Spleen (tissue), 11 donors: ENCODE measurements at regions not wholly inside any gene's neighbourhood (a gene's known extent, or its start where the extent isn't known, plus 50 kb on each side); places are given as distances from the start of the nearest gene placed in this dataset.

ENCODE experiments used
- DNase-seq: peaks from one replicate; pipeline ENCODE4 v3.0.0-alpha.2; 2020
- H3K27ac ChIP-seq, 8 donors: fragments of 200-600 bp; sonication (generic) in 7 of 8; 1 replicate in 4 of 8; 2 replicates in 4 of 8; pipeline versions ENCODE4 v1.5.0 to v1.8.0; 2016 to 2021; ENCODE audit warnings: inconsistent platforms in 4 of 8, mild to moderate bottlenecking in 4 of 8, moderate library complexity in 1 of 8
- H3K27me3 ChIP-seq, 7 donors: fragments of 200-600 bp; sonication (generic) in 6 of 7; replicated peaks in 1 of 7; 1 replicate in 4 of 7; 2 replicates in 3 of 7; pipeline versions ENCODE4 v1.5.0 to v1.8.0; 2016 to 2021; ENCODE audit warnings: inconsistent platforms in 3 of 7, mild to moderate bottlenecking in 1 of 7
- H3K36me3 ChIP-seq, 6 donors: fragments of 200-600 bp; sonication (generic) in 5 of 6; 1 replicate in 4 of 6; 2 replicates in 2 of 6; pipeline versions ENCODE4 v1.5.0 to v1.8.0; 2016 to 2021; ENCODE audit warnings: inconsistent platforms in 2 of 6
- H3K4me1 ChIP-seq, 6 donors: fragments of 200-600 bp; sonication (generic) in 5 of 6; 1 replicate in 3 of 6; 2 replicates in 3 of 6; pipeline versions ENCODE4 v1.5.0 to v1.8.0; 2016 to 2021; ENCODE audit warnings: inconsistent platforms in 3 of 6
- H3K4me3 ChIP-seq, 8 donors: fragments of 200-600 bp; sonication (generic) in 7 of 8; 1 replicate in 4 of 8; 2 replicates in 4 of 8; pipeline versions ENCODE4 v1.5.0 to v1.8.0; 2016 to 2021; ENCODE audit warnings: inconsistent platforms in 4 of 8, mild to moderate bottlenecking in 4 of 8, moderate library complexity in 2 of 8
- H3K9me3 ChIP-seq, 8 donors: fragments of 200-600 bp; sonication (generic) in 7 of 8; 1 replicate in 4 of 8; 2 replicates in 4 of 8; pipeline versions ENCODE4 v1.5.0 to v1.8.0; 2016 to 2021; ENCODE audit warnings: inconsistent platforms in 4 of 8
- CTCF ChIP-seq, 11 experiments: fragments of 200-600 bp in 7 of 11; fragments of 450-650 bp in 4 of 11; sonication (generic) in 4 of 11; IDR thresholded peaks in 8 of 11; conservative IDR thresholded peaks in 3 of 11; 1 replicate in 7 of 11; 2 replicates in 4 of 11; pipeline versions ENCODE4 v1.4.0 to v1.8.0; 2016 to 2021; ENCODE audit warnings: antibody characterized with exemption in 11 of 11, inconsistent platforms in 4 of 11, mild to moderate bottlenecking in 1 of 11
- POLR2A ChIP-seq, 3 donors: fragments of 450-650 bp; IDR thresholded peaks; one replicate each; pipeline ENCODE4 v1.5.1; 2017; ENCODE audit warnings: antibody characterized with exemption in 3 of 3, mild to moderate bottlenecking in 1 of 3
- POLR2AphosphoS5 ChIP-seq, 3 donors: sonication (generic); formaldehyde crosslinking; IDR thresholded peaks; one replicate each; pipeline ENCODE4 v1.5.1; 2017; ENCODE audit warnings: antibody characterized with exemption in 3 of 3
- WGBS, 5 donors: extraction: QIAGEN DNeasy Blood & Tissue Kit in 3 of 5; methylation state at CpG; one replicate each; pipeline versions ENCODE4 v1.1.5 to v1.1.7; 2013 to 2018; 5-methylcytosine and 5-hydroxymethylcytosine counted together
- intact Hi-C: fragments of 100-400 bp; cut with DNase I; formaldehyde crosslinking; loops from one replicate; pipeline ENCODE4 v1.15.0; 2023; ENCODE audit warnings: low total_unique reads
- donor health status: healthy with polysubstance abuse.
- donor health status: DM: no; HTN: no; CAD: no; lungs with moderate emphysema.
- donor health status: DM: no; HTN: no; CAD: no.
- donor health status: Bipolar disorder and iron deficiency.
- donor health status: healthy.
- donor health status: DM: no; HTN: no; CAD: no.
- donor health status: DM: yes; HTN: yes; CAD: no.

GRCh38 chr18:56473400-56474024 is 164.9 kb downstream of the TXNL1 start:
- no peak for DNase-seq
- intact Hi-C loops, result no loop called here
- 80 to 96% (median 90%) methylated on average over 8 of the region's 8 CpGs for WGBS, 5 donors
- H3K36me3 ChIP-seq, result no peaks in the 10 kb centered on the region
- H3K27ac ChIP-seq, result no peak overlapping the region
- no peaks in the 10 kb centered on the region for H3K9me3 ChIP-seq
- H3K4me3 ChIP-seq, result no peak overlapping the region
- H3K4me1 ChIP-seq, result peaks cover 0 to 6% (median 0%) of the 10 kb centered on the region in 6 donors
- no peak for TF ChIP-seq CTCF (IDR thresholded peaks at IDR 0.05 in 8 of 11, conservative IDR thresholded peaks at IDR 0.05 in 3 of 11)
- H3K27me3 ChIP-seq, result no peaks in the 10 kb centered on the region

- WGBS, 5 donors, result 74 to 87% (median 82%) methylated on average over 5 of the region's 5 CpGs
- Histone ChIP-seq H3K4me3 (no peak overlapping the region), H3K27me3 (no peaks in the 10 kb centered on the region), H3K36me3 (no peaks in the 10 kb centered on the region), H3K4me1 (peaks cover 0 to 6% (median 0%) of the 10 kb centered on the region in 6 donors), H3K27ac (no peak overlapping the region), H3K9me3 (peaks cover 0 to 7% (median 3%) of the 10 kb centered on the region in 8 donors)
- no peak for DNase-seq
- TF ChIP-seq CTCF (IDR thresholded peaks at IDR 0.05 in 8 of 11, conservative IDR thresholded peaks at IDR 0.05 in 3 of 11), result no peak
- no peak for TF ChIP-seq POLR2A (IDR thresholded peaks at IDR 0.05)
- intact Hi-C loops, result no loop called here
Measured at GRCh38 chr18:56470406-56471351, 167.7 kb downstream of the TXNL1 start.

- WGBS, 5 donors, result 85 to 93% (median 88%) methylated on average over 4 of the region's 4 CpGs
- H3K4me3 ChIP-seq, result no peak overlapping the region
- no peaks in the 10 kb centered on the region for H3K27me3 ChIP-seq
- intact Hi-C loops, result no loop called here
- H3K36me3 ChIP-seq, result no peaks in the 10 kb centered on the region
- H3K9me3 ChIP-seq, result peaks cover 3 to 18% (median 14%) of the 10 kb centered on the region in 8 donors
- TF ChIP-seq POLR2A (IDR thresholded peaks at IDR 0.05) (no peak), CTCF (IDR thresholded peaks at IDR 0.05 in 8 of 11, conservative IDR thresholded peaks at IDR 0.05 in 3 of 11) (no peak), POLR2AphosphoS5 (IDR thresholded peaks at IDR 0.05) (no peak)
- DNase-seq, result no peak
- H3K27ac ChIP-seq, result no peak overlapping the region
- peaks cover 0 to 6% (median 0%) of the 10 kb centered on the region in 6 donors for H3K4me1 ChIP-seq
Measured at GRCh38 chr18:56469582-56469981, 168.8 kb downstream of the TXNL1 start.

- no peak for DNase-seq
- 33 to 58% (median 50%) methylated on average over 1 of the region's 1 CpG for WGBS, 5 donors
- intact Hi-C loops, result no loop called here
Measured at GRCh38 chr18:56468396-56468795, 170.0 kb downstream of the TXNL1 start.

More at GRCh38 chr18:56468396-56468795, 170.0 kb downstream of the TXNL1 start:
- H3K27ac ChIP-seq, result peak overlapping the region in 5 of 8 donors; percentile 14 to 73 (median 65)
- H3K36me3 ChIP-seq, result no peaks in the 10 kb centered on the region
- TF ChIP-seq POLR2A (IDR thresholded peaks at IDR 0.05) (no peak), CTCF (IDR thresholded peaks at IDR 0.05 in 8 of 11, conservative IDR thresholded peaks at IDR 0.05 in 3 of 11) (no peak), POLR2AphosphoS5 (IDR thresholded peaks at IDR 0.05) (no peak)
- peaks cover 3 to 30% (median 26%) of the 10 kb centered on the region in 8 donors for H3K9me3 ChIP-seq
- no peak overlapping the region for H3K4me3 ChIP-seq
- H3K4me1 ChIP-seq, result no peaks in the 10 kb centered on the region
- H3K27me3 ChIP-seq, result no peaks in the 10 kb centered on the region
